ENCODE measurements at regions not wholly inside any gene's neighbourhood (a gene's known extent, or its start where the extent isn't known, plus 50 kb on each side); places are given as distances from the start of the nearest gene placed in this dataset.

GRCh38 chr1:30417701-30418046 lies 305.7 kb downstream of the MATN1 start:
- Histone ChIP-seq H3K36me3 (no peaks in the 10 kb centered on the region), H3K27ac (no peak overlapping the region), H3K27me3 (no peaks in the 10 kb centered on the region), H3K4me1 (no peaks in the 10 kb centered on the region), H3K9me3 (no peaks in the 10 kb centered on the region), H3K4me3 (no peak overlapping the region)
- DNase-seq: no peak
- WGBS, 2 donors: 69 to 88% methylated on average over 3 of the region's 3 CpGs
- ATAC-seq (ENCODE audit: low FRiP score in 2 of 2): no peak
- TF ChIP-seq EP300 (IDR thresholded peaks at IDR 0.05) (no peak), POLR2AphosphoS5 (IDR thresholded peaks at IDR 0.05) (no peak), CTCF (IDR thresholded peaks at IDR 0.05) (no peak), POLR2A (IDR thresholded peaks at IDR 0.05) (no peak)

- ATAC-seq (ENCODE audit: low FRiP score in 2 of 2): no peak
- Histone ChIP-seq H3K4me1 (no peaks in the 10 kb centered on the region), H3K36me3 (no peaks in the 10 kb centered on the region), H3K27ac (no peak overlapping the region), H3K27me3 (no peaks in the 10 kb centered on the region), H3K9me3 (no peaks in the 10 kb centered on the region), H3K4me3 (no peak overlapping the region)
- TF ChIP-seq CTCF (IDR thresholded peaks at IDR 0.05) (no peak), EP300 (IDR thresholded peaks at IDR 0.05) (no peak), POLR2A (IDR thresholded peaks at IDR 0.05) (no peak), POLR2AphosphoS5 (IDR thresholded peaks at IDR 0.05) (no peak)
- DNase-seq: no peak
- WGBS, 2 donors: 82 to 93% methylated on average over 11 of the region's 11 CpGs
Observed at GRCh38 chr1:30417001-30417700, 306.2 kb downstream of the MATN1 start.

GRCh38 chr1:30416221-30416820 lies 307.1 kb downstream of the MATN1 start:
- H3K4me3 ChIP-seq: no peak overlapping the region
- H3K9me3 ChIP-seq: no peaks in the 10 kb centered on the region
- H3K4me1 ChIP-seq: no peaks in the 10 kb centered on the region
- H3K27me3 ChIP-seq: no peaks in the 10 kb centered on the region
- DNase-seq (no peak), ATAC-seq (ENCODE audit: low FRiP score in 2 of 2) (no peak)
- WGBS, 2 donors: 76 to 82% methylated on average over 6 of the region's 6 CpGs
- no peak for TF ChIP-seq POLR2A (IDR thresholded peaks at IDR 0.05)
- TF ChIP-seq CTCF (IDR thresholded peaks at IDR 0.05): no peak
- no peak for TF ChIP-seq EP300 (IDR thresholded peaks at IDR 0.05)
- no peak for TF ChIP-seq POLR2AphosphoS5 (IDR thresholded peaks at IDR 0.05)
- no peak overlapping the region for H3K27ac ChIP-seq
- H3K36me3 ChIP-seq: no peaks in the 10 kb centered on the region

- Histone ChIP-seq H3K36me3 (no peaks in the 10 kb centered on the region), H3K27me3 (no peaks in the 10 kb centered on the region), H3K4me3 (no peak overlapping the region), H3K9me3 (no peaks in the 10 kb centered on the region), H3K4me1 (no peaks in the 10 kb centered on the region), H3K27ac (no peak overlapping the region)
- DNase-seq: no peak
- 81 to 86% methylated on average over 3 to 7 of the region's 7 CpGs for WGBS, 2 donors
- TF ChIP-seq POLR2AphosphoS5 (IDR thresholded peaks at IDR 0.05): no peak
- TF ChIP-seq EP300 (IDR thresholded peaks at IDR 0.05): no peak
- no peak for TF ChIP-seq POLR2A (IDR thresholded peaks at IDR 0.05)
- TF ChIP-seq CTCF (IDR thresholded peaks at IDR 0.05): no peak
- ATAC-seq (ENCODE audit: low FRiP score in 2 of 2): no peak
Observed at GRCh38 chr1:30415171-30415940, 308.0 kb downstream of the MATN1 start.

Data from upper lobe of left lung (tissue), 6 donors.